ENCODE measurements at regions not wholly inside any gene's neighbourhood (a gene's known extent, or its start where the extent isn't known, plus 50 kb on each side); places are given as distances from the start of the nearest gene placed in this dataset.
"Not testable (repeated sequence)": the region's sequence is repeated elsewhere in the genome, so short reads cannot be mapped to it uniquely, and the experiment has no call there.

DNA sequence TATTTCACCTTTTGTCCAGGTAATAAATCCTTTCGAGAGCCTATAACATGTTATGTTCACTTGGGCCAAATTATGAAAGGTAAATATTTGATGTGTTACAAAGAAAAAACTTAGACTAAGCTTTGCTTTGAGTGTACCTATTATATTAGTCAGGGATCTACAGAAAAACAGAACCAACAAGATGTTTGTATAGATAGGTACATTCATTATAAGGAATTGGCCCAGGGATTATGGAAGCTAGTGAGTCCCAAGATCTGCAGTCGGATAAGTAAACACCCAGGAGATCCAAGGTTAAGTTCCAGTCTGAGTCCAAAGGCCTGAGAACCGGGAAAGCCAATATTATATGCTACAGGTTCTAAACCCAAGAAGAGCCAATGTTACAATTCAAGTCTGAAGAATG is 234.5 kb downstream of the NRIP1 start:
- no peak for DNase-seq
- intact Hi-C loops (cut with DNase I): no loop called here

DNA sequence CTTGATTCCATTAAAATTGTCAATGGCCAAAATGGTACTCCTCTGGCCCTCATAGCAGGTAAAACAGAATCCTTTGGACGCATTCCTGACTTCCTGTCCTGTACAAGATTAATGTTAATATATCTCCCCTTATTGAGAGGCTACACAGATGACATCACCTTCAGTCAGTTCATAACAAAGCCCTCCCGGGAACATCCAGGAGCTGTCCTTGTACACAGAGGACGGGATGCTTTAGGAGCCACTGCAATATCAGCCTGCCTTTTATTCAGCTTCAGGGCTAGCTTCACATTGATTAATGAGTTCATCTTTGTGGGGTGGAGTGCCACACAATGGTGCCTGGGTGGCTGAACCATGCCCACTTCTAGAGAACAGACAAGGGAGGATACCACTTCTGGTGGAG is 235.1 kb downstream of the NRIP1 start:
- DNase-seq: no peak
- intact Hi-C loops (cut with DNase I): no loop called here

DNA sequence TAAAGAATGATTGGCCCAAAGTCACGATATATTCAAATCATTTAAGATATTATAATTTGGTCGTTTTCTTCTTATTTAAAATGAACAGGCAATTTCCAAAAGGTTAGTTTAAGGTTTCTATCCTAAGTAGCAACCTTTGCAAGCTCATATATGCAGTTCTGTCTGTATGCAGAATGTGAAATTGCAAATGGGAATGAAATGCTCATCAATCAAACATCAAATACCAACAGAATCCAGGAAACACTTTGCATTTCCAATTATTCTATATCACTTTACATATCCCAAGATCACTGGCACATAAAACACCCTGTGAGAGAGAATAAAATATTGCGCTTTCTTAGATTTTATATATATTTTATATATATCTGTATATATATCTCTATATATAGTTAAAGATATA is 237.3 kb downstream of the NRIP1 start:
- no peak for DNase-seq
- intact Hi-C loops (cut with DNase I): no loop called here

DNA sequence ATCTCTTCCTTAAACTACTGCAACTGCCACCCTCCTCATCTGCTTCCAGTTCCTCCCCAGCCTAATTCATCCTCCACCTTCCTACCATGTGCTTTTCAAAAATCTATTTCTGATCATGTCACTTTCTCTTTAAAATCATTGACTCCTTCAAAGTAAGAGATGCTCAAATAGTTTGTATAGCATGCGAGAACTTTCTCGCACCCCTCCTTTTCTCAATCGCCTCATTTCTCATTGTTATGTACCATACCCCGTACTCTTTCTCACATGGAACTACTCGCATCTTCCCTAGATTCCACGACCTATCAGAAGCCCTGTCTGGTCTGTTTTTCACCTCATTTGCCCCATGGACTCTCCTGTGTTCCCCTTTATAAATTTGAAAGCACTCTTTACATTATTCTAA is 238.2 kb downstream of the NRIP1 start:
- intact Hi-C loops (cut with DNase I): no loop called here

DNA sequence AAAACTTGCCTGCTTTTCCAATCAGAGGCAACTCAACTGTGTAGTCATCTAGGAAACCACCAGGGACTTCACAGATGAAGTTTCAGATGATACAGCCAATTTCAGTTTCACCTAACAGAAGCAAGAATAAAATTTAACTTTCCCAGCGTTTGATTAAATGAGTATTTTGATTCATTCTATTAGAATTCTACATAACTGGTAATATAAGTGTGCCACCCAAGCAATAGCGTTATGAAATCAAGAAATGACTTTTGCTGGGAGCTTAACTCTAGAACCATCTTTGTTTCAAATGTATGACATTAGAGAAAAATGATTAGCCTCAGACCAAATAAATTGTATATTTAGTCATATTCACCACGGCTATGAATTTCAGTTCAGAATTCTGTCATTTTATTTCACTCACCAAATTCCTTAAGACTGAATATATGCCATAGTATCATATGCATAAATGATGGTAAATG is 239.3 kb downstream of the NRIP1 start:
- intact Hi-C loops (cut with DNase I): no loop called here
- DNase-seq: no peak

More for the DNA sequence above, 238.2 kb downstream of the NRIP1 start:
- no peak for DNase-seq

DNA sequence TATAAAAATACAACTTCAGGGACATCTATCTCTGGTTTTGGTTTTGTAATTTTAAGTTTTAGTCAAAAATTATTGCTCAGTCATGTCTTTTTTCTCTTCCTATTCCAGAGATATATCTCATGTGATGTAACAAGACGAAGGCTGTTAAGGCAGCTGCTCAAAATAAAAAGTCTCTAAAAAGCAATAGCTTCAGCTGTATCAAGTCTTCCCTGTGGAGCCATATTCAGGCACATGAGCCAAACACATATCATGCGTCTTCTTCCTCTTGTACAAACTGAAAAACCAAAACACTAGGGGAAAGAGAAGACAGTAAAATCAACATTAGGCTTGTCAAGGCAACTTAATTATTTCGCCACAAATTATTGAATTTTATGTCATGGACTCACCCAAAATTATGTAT is 240.7 kb downstream of the NRIP1 start:
- intact Hi-C loops (cut with DNase I): no loop called here
- no peak for DNase-seq

DNA sequence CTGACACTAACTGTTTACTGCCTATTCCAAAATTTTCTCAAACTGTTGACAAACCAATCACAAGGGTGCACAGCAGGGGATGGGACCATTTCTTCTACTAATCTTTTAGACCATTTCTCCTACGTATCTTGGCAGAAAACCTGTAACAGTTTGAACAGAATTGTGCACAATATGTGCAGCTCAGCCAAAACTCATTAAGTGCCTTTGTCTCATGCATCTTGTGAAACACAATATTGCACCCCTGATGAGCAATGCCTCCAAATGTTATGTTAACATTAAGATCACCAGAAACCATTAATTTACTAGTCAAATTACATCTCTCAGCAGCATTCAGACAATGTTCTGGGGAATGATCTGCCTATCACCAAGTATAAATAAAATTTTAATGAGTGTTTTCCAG is 247.5 kb downstream of the NRIP1 start:
- intact Hi-C loops (cut with DNase I): no loop called here
- DNase-seq: no peak

DNA sequence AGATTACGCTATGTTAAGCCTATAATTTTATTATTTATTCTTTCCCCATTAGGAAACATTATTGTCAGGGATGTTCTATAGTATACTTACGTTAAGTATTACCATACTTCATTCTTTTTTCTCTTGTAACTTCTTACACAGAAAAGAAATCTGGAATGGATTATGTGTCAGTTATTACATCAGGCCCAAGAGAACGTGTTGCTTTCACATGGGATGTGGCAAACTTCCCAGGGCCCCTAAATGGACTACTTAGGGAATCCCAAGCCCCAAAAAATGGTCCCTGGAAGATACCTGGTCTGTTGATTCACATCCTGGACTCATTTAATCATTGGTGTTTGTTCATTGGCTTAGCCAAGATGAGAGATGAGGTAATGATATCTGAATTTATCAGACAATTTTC is 249.8 kb downstream of the NRIP1 start:
- no peak for DNase-seq
- intact Hi-C loops (cut with DNase I): no loop called here

DNA sequence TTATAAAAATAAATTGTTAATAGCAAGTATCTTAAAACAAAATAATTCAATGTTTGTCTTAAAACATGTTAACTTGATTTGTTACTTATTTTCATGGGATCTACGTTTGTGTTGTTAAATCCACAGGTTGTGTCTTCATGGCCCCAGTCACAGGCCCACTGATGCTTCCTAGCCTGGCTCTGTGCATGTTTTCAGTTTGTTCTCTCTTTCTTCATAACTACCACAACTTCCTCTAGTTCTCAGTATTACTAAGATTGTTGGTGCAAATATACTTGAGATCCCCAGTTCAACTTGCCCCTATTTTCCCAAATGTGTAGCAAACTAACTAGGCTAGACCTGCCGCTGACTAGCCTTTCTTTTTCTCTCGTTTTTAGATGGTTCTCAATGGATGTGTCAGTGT is 250.5 kb downstream of the NRIP1 start:
- intact Hi-C loops (cut with DNase I): no loop called here
- DNase-seq: no peak

- DNase-seq; intact Hi-C loops (cut with DNase I): not testable (repeated sequence)
Measured at GRCh38 chr21:14804170-14804569, 258.1 kb upstream of the SAMSN1 start.

GRCh38 chr21:14797543-14797942 is 251.4 kb upstream of the SAMSN1 start:
- intact Hi-C loops (cut with DNase I): no loop called here
- DNase-seq: no peak

DNA sequence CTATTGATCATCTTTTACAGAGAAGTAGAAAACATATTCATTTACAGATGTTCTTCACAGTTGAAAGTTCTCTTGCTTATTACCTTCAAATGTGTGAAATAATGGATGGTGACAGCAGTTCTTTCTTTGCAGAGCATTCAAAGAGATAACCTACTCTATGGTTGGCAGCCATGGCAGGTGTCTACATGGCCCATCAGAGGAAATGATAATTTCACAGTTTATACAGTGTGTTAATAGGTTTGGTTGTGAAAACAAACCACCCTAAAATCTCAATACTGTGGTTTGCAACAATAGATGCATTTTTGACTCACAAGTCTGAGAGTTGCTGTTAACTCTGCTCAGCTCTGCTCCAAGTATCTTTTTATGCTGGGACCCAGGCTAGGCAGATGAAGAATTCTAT is 241.2 kb upstream of the SAMSN1 start:
- intact Hi-C loops (cut with DNase I): no loop called here

GRCh38 chr21:14785679-14786078 is 239.6 kb upstream of the SAMSN1 start:
- DNase-seq: no peak
- intact Hi-C loops (cut with DNase I): no loop called here

More for the DNA sequence above, 241.2 kb upstream of the SAMSN1 start:
- DNase-seq: no peak

DNA sequence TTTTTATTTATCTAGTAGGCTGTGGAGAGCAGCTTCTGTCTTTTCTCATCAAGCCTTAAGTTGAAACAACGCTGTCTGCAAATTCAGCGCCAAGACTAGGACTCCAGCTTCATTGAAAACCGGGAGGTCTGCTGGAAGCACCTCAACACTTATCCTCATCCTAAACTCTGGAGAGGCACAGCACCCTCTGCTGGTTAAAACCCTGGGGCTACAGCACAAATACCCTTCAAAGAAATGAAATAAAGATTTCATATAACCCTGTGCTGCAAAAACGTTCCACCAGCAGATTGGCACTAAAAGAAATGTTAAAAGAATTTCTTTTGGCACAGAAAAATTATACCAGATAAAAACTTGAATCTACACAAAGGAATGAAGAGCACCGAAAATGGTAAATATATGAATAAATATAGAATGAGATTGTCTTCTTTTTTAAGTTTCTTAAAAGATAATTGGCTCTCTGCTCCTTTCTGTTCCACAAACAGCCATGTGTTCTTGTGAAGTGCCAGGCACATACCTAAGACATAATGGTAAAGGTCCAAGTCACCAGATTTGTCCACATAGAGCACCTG is 227.7 kb upstream of the SAMSN1 start:
- intact Hi-C loops (cut with DNase I): no loop called here
- DNase-seq: peak in 5 of 10 donors; percentile 7 to 73 (median 23)

DNA sequence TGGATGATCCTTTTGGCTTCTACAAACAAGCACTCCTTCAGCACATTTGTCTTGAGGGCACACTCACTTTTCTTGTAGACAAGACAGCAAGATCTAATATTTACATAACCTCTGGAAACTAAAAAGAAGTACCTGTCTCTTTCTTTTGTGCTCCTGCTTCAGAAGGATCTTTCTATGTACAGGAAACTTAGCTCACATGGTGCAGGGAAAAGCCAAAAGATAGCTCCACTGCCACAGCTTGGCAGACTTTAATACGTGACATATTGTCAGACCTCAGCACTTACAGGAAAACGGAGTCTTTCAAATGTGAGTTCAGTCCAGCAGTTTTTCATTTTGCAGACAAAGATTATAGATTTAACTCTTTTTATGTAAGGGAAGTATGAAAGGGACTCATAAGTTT is 225.5 kb upstream of the SAMSN1 start:
- no peak for DNase-seq
- intact Hi-C loops (cut with DNase I): no loop called here

DNA sequence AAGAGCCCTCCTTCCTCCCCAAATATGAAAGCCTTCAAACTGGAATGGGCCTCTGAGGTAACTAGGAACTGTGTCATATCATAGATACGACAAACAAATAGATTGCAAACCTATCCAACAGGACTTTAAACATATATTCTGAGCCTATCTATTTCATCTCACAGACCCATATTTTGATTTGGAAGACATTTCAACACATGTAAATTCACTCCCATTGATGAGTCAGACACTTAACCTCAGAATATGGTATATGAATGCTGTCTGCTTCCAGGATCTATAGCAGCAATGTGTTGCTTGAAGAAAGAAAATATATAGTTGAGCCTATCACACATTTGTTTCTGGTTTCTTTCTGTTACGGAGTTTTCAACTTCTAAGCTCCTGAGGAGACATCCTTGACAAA is 221.9 kb upstream of the SAMSN1 start:
- intact Hi-C loops (cut with DNase I): no loop called here

DNA sequence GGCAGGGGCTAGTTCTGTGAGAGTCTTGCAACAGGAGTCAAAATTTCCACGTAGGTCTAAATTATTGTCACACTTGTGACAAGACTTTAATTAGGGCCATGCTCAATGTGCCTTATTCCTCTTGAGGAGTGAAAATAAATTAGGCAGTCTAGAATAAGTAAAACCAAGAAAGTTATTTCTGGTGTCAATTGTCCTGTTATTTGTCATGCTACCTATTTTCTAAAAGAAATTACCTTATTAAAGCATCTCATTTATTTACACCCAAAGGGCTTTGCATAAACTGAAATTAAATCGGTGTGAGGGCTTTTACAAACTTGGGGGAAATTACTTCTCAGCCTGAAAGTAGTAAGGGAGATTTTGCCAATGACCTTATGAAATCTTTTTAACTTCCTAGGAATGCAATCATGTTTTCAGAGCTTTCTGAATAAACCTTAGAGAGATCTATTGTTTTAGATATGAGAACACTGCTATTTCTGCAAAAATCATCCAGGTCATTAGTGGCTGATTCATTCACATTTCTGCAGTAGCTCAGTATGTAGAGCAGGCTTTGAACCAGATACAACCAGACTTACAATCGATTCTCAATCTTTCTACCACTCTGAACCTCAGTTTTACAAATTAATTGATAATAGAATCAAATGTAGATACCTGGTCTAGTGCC is 221.2 kb upstream of the SAMSN1 start:
- intact Hi-C loops (cut with DNase I): no loop called here
- DNase-seq: no peak

More for the DNA sequence above, 221.9 kb upstream of the SAMSN1 start:
- DNase-seq: no peak

- intact Hi-C loops (cut with DNase I): no loop called here
- DNase-seq: no peak
Measured at GRCh38 chr21:14766241-14766640, 220.1 kb upstream of the SAMSN1 start.

DNA sequence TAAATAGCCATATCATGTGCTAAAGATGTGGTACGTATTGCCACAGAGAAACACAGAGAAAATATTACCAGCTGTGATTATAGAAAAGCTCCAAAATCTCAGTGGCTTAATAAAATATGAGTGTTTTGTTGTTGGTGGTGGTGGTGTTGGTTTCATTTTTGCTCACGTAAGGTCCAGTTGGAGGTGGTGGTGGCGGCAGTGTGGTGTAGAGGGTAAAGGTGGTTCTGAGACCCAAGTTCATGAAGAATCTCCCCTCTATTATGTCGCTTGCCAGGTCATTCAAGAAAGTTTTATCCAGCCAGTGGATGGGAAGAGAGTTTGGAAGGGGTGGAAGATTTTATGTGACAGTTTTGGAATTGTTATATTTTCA is 217.6 kb upstream of the SAMSN1 start:
- DNase-seq: no peak
- intact Hi-C loops (cut with DNase I): no loop called here

GRCh38 chr21:14762734-14763694 is 216.9 kb upstream of the SAMSN1 start:
- intact Hi-C loops (cut with DNase I): no loop called here
- peak in 1 of 10 donors; percentile 24 for DNase-seq

DNA sequence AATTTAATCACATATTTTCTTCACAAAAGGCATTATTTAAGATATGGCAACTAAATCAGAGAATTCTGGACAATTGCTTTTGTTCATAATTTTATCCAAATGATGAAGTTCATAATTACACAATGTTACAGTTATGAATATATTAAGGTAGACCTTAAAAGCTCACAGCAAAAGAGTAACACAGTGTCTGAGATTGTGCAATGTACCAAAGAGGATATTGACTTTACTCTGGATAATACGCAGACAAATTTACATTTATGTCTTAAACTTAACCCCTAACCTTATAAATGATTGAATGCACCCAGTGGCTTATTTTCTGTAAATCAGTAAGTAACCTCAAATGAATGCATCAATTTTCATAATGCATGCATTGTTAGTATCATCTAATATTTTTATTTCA is 216.2 kb upstream of the SAMSN1 start:
- DNase-seq: no peak
- intact Hi-C loops (cut with DNase I): no loop called here

DNA sequence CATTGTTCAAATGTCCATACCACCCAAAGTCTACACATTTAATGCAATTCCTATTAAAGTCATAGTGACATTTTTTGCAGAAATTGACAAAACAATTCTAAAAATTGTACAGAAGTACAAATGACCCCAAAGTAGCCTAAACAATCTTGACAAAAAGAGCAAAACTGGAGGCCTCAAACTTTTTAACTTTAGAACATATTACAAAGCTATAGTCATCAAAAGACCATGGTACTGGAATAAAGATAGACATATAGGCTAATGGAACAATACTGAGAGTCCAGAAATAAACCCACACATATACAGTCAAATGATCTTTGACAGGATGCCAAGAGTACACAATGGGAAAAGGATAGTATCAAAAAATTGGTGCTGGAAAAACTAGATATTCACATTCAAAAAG is 213.2 kb upstream of the SAMSN1 start:
- intact Hi-C loops (cut with DNase I): no loop called here
- no peak for DNase-seq

Data from posterior cingulate gyrus (tissue), 11 donors.